H9 (cell line): ENCODE measurements at regions not wholly inside any gene's neighbourhood (a gene's known extent, or its start where the extent isn't known, plus 50 kb on each side); places are given as distances from the start of the nearest gene placed in this dataset.

ENCODE experiments used
- DNase-seq: peaks from one replicate; pipeline ENCODE4 v3.0.0-alpha.2; 2017
- H2AFZ ChIP-seq: one replicate; pipeline ENCODE4 v1.6.1; 2013; ENCODE audit warnings: mild to moderate bottlenecking, low read length, control low read depth, moderate library complexity
- H2AK5ac ChIP-seq: 2 replicates; pipeline ENCODE4 v1.6.1; 2013; ENCODE audit warnings: low read length, control low read depth, mixed read lengths; ENCODE audit not compliant: insufficient read length
- H2BK120ac ChIP-seq: one replicate; pipeline ENCODE4 v1.6.1; 2013; ENCODE audit warnings: low read depth, mild to moderate bottlenecking, low read length, control low read depth, inconsistent platforms; ENCODE audit not compliant: poor library complexity, severe bottlenecking
- H2BK12ac ChIP-seq: 2 replicates; pipeline ENCODE4 v1.6.1; 2013; ENCODE audit warnings: low read length, control low read depth, mixed read lengths, low read depth; ENCODE audit not compliant: insufficient read length
- H2BK15ac ChIP-seq: 2 replicates; pipeline ENCODE4 v1.6.1; 2013; ENCODE audit warnings: low read depth, low read length, control low read depth
- H2BK20ac ChIP-seq: one replicate; pipeline ENCODE4 v1.6.1; 2013; ENCODE audit warnings: low read depth, mild to moderate bottlenecking, low read length, control low read depth, inconsistent platforms; ENCODE audit not compliant: poor library complexity, severe bottlenecking
- H2BK5ac ChIP-seq: 2 replicates; pipeline ENCODE4 v1.6.1; 2013; ENCODE audit warnings: low read length, control low read depth, mixed read lengths; ENCODE audit not compliant: insufficient read length
- H3K14ac ChIP-seq: 2 replicates; pipeline ENCODE4 v1.6.1; 2013; ENCODE audit warnings: low read length, control low read depth; ENCODE audit not compliant: insufficient read depth
- H3K18ac ChIP-seq: 2 replicates; pipeline ENCODE4 v1.6.1; 2013; ENCODE audit warnings: low read depth, mild to moderate bottlenecking, mixed read lengths, low read length, control low read depth; ENCODE audit not compliant: insufficient read length
- H3K23ac ChIP-seq: 2 replicates; pipeline ENCODE4 v1.6.1; 2013; ENCODE audit warnings: low read length, control low read depth, mixed read lengths, low read depth; ENCODE audit not compliant: insufficient read length
- H3K23me2 ChIP-seq: 2 replicates; pipeline ENCODE4 v1.6.1; 2013; ENCODE audit warnings: low read depth, mild to moderate bottlenecking, mixed read lengths, low read length, control low read depth; ENCODE audit not compliant: insufficient read length, poor library complexity, severe bottlenecking
- H3K27ac ChIP-seq: 2 replicates; pipeline ENCODE4 v1.5.1; 2013; ENCODE audit warnings: low read length, control low read depth, mixed read lengths, low read depth; ENCODE audit not compliant: insufficient read length
- H3K27me3 ChIP-seq: 2 replicates; pipeline ENCODE4 v1.6.1; 2013; ENCODE audit warnings: low read length, control low read depth, inconsistent platforms; ENCODE audit not compliant: insufficient read depth
- H3K4ac ChIP-seq: 2 replicates; pipeline ENCODE4 v1.6.1; 2013; ENCODE audit warnings: low read depth, mild to moderate bottlenecking, control low read depth, inconsistent platforms, low read length, moderate library complexity
- H3K4me1 ChIP-seq: 2 replicates; pipeline ENCODE4 v1.6.1; 2013; ENCODE audit warnings: low read length, control low read depth, inconsistent platforms; ENCODE audit not compliant: insufficient read depth
- H3K4me2 ChIP-seq: 2 replicates; pipeline ENCODE4 v1.6.1; 2013; ENCODE audit warnings: low read length, control low read depth, mixed read lengths; ENCODE audit not compliant: insufficient read length, insufficient read depth
- H3K56ac ChIP-seq: 2 replicates; pipeline ENCODE4 v1.6.1; 2013; ENCODE audit warnings: low read depth, mild to moderate bottlenecking, mixed read lengths, low read length, control low read depth; ENCODE audit not compliant: insufficient read length
- H3K79me1 ChIP-seq: 2 replicates; pipeline ENCODE4 v1.6.1; 2013; ENCODE audit warnings: low read depth, mild to moderate bottlenecking, moderate library complexity, low read length, control low read depth, inconsistent platforms; ENCODE audit not compliant: insufficient read depth, poor library complexity, severe bottlenecking
- H3K79me2 ChIP-seq: 2 replicates; pipeline ENCODE4 v1.6.1; 2013; ENCODE audit warnings: low read length, control low read depth, inconsistent platforms; ENCODE audit not compliant: insufficient read depth
- H3K9ac ChIP-seq: 2 replicates; pipeline ENCODE4 v1.6.1; 2013; ENCODE audit warnings: low read length, control low read depth, mixed read lengths; ENCODE audit not compliant: insufficient read length; ENCODE audit errors: extremely low read depth
- H3K9me3 ChIP-seq: one replicate; pipeline ENCODE4 v1.6.1; 2013; ENCODE audit warnings: low read depth, low read length, inconsistent platforms; ENCODE audit not compliant: control insufficient read depth
- H3T11ph ChIP-seq: one replicate; pipeline ENCODE4 v1.6.1; 2013; ENCODE audit warnings: mild to moderate bottlenecking, low read length, control low read depth, inconsistent platforms
- H4K20me1 ChIP-seq: one replicate; pipeline ENCODE4 v1.6.1; 2013; ENCODE audit not compliant: control insufficient read depth, insufficient read length, insufficient read depth
- H4K5ac ChIP-seq: 2 replicates; pipeline ENCODE4 v1.6.1; 2013; ENCODE audit warnings: low read depth, mild to moderate bottlenecking, mixed read lengths, low read length, control low read depth; ENCODE audit not compliant: insufficient read length
- H4K8ac ChIP-seq: replicated peaks from 2 replicates; pipeline ENCODE4 v1.6.1; 2013; ENCODE audit warnings: low read length, control low read depth, mixed read lengths, low read depth; ENCODE audit not compliant: insufficient read length
- H4K91ac ChIP-seq: 2 replicates; pipeline ENCODE4 v1.6.1; 2013; ENCODE audit warnings: low read depth, mild to moderate bottlenecking, moderate library complexity, mixed read lengths, low read length, control low read depth; ENCODE audit not compliant: insufficient read length
- H3K27ac Mint-ChIP-seq, 3 experiments: 2 replicates in 2 of 3; 3 replicates in 1 of 3; pipeline ENCODE4 v1.8.0; 2020 to 2021; ENCODE audit warnings: mixed read lengths in 3 of 3, mild to moderate bottlenecking in 1 of 3, moderate library complexity in 1 of 3
- H3K27me3 Mint-ChIP-seq: 2 replicates; pipeline ENCODE4 v1.8.0; 2021; ENCODE audit warnings: low read depth, mild to moderate bottlenecking, moderate library complexity, mixed read lengths
- H3K36me3 Mint-ChIP-seq, 3 experiments: 2 replicates in 2 of 3; 3 replicates in 1 of 3; pipeline ENCODE4 v1.8.0; 2020 to 2021; ENCODE audit warnings: low read depth in 3 of 3, mixed read lengths in 3 of 3; ENCODE audit not compliant: insufficient read depth in 1 of 3
- H3K4me1 Mint-ChIP-seq, 2 experiments: 2 replicates each; pipeline ENCODE4 v1.8.0; 2020; ENCODE audit warnings: mixed read lengths in 2 of 2
- H3K4me3 Mint-ChIP-seq, 2 experiments: 2 replicates in 1 of 2; 3 replicates in 1 of 2; pipeline ENCODE4 v1.8.0; 2020 to 2021; ENCODE audit warnings: mild to moderate bottlenecking in 2 of 2, mixed read lengths in 2 of 2, moderate library complexity in 1 of 2
- H3K9me3 Mint-ChIP-seq, 2 experiments: 2 replicates in 1 of 2; 3 replicates in 1 of 2; pipeline ENCODE4 v1.8.0; 2020; ENCODE audit warnings: mild to moderate bottlenecking in 2 of 2, mixed read lengths in 2 of 2, moderate library complexity in 1 of 2
- WGBS: extraction: QIAGEN DNeasy Blood & Tissue Kit; methylation state at CpG from one replicate; pipeline ENCODE4 v1.1.7; 2013; ENCODE audit warnings: missing lambda C conversion rate, low lambda C conversion rate, mixed read lengths; ENCODE audit not compliant: insufficient read length; ENCODE audit errors: extremely low coverage; 5-methylcytosine and 5-hydroxymethylcytosine counted together
- TF ChIP-seq, protein P1 (sequence below): fragments of 200-600 bp; sonication (generic); conservative IDR thresholded peaks from 3 replicates; pipeline ENCODE4 v1.8.0; 2021; ENCODE audit warnings: antibody characterized with exemption, mild to moderate bottlenecking

DNA sequence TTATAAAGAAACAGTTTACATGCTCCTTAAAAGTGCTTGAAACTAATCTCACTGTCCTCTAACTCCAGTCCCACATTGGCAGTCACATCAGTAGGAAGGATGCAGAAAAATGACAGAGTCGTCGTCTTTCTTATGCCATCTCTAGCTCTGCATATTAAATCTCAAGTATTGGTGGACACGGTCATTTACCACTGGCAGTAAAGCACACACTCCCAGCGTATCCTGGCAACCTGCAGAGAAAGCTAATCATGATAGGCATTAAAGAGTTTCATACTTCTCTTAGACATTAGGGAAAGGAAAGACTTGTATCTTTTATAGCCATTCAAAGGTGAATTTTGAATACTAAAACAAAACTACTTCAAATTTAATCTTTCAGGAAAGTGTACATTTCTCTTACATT, 202.0 kb upstream of the COBL start:
- H3K9me3 ChIP-seq = no peaks in the 10 kb centered on the region
- H2BK15ac ChIP-seq = no peak overlapping the region
- H3K79me1 ChIP-seq = no peaks in the 10 kb centered on the region
- no peak overlapping the region for H3K9ac ChIP-seq
- Mint-ChIP-seq H3K4me1 (peaks cover 35% of the 10 kb centered on the region in 2 experiments), H3K9me3 (peaks cover 0 to 5% of the 10 kb centered on the region in 2 experiments; a peak in 4 of 5 replicates), H3K27ac (no peak overlapping the region), H3K4me3 (no peak overlapping the region), H3K36me3 (peaks cover 0 to 2% (median 0%) of the 10 kb centered on the region in 3 experiments; a peak in 3 of 7 replicates), H3K27me3 (peaks cover 2% of the 10 kb centered on the region)
- H3T11ph ChIP-seq = no peak overlapping the region
- no peaks in the 10 kb centered on the region for H3K27me3 ChIP-seq
- no peak overlapping the region for H4K8ac ChIP-seq
- H3K23ac ChIP-seq = no peak overlapping the region
- H4K91ac ChIP-seq = no peak overlapping the region
- no CpG with 5 or more reads among the region's 4 CpGs for WGBS
- no peak overlapping the region for H2BK20ac ChIP-seq
- no peak overlapping the region for H2BK5ac ChIP-seq
- H3K4me2 ChIP-seq = no peak overlapping the region
- no peak overlapping the region for H2AK5ac ChIP-seq
- H2BK12ac ChIP-seq = no peak overlapping the region
- H3K79me2 ChIP-seq = no peaks in the 10 kb centered on the region
- no peak for DNase-seq
- H3K4ac ChIP-seq = no peak overlapping the region
- no peak overlapping the region for H3K56ac ChIP-seq
- H3K23me2 ChIP-seq = no peaks in the 10 kb centered on the region
- no peak overlapping the region for H3K27ac ChIP-seq
- no peak overlapping the region for H4K5ac ChIP-seq
- no peak overlapping the region for H3K14ac ChIP-seq
- H3K4me1 ChIP-seq = peaks cover 6% of the 10 kb centered on the region
- no peak overlapping the region for H2AFZ ChIP-seq
- no peak overlapping the region for H2BK120ac ChIP-seq
- H4K20me1 ChIP-seq = no peaks in the 10 kb centered on the region
- H3K18ac ChIP-seq = no peak overlapping the region
- TF ChIP-seq, protein P1, sequence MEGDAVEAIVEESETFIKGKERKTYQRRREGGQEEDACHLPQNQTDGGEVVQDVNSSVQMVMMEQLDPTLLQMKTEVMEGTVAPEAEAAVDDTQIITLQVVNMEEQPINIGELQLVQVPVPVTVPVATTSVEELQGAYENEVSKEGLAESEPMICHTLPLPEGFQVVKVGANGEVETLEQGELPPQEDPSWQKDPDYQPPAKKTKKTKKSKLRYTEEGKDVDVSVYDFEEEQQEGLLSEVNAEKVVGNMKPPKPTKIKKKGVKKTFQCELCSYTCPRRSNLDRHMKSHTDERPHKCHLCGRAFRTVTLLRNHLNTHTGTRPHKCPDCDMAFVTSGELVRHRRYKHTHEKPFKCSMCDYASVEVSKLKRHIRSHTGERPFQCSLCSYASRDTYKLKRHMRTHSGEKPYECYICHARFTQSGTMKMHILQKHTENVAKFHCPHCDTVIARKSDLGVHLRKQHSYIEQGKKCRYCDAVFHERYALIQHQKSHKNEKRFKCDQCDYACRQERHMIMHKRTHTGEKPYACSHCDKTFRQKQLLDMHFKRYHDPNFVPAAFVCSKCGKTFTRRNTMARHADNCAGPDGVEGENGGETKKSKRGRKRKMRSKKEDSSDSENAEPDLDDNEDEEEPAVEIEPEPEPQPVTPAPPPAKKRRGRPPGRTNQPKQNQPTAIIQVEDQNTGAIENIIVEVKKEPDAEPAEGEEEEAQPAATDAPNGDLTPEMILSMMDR = no peak
